ENCODE measurements at regions not wholly inside any gene's neighbourhood (a gene's known extent, or its start where the extent isn't known, plus 50 kb on each side); places are given as distances from the start of the nearest gene placed in this dataset.

DNA sequence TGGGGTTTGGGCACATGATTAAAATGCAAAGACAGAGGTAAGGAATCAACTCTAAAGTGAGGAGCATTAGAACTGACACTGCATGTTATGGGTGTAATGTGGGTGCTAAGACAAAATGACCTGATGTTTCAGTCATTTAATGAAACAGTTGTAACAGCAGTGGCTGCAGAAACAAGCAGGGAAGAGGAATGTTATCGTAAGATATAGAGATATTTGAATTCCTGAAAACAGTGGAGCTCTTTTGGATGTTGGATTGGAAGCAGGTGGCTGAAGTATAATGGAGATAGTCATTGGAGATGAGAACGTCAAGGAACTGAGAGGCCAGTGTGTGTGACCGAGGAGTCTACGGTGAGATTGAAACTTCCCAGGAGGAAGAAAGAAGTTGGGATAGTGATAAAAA is 1065.2 kb downstream of the ZPLD1 start:
- no peak for TF ChIP-seq POLR2A (IDR thresholded peaks at IDR 0.05)
- TF ChIP-seq, protein P1, sequence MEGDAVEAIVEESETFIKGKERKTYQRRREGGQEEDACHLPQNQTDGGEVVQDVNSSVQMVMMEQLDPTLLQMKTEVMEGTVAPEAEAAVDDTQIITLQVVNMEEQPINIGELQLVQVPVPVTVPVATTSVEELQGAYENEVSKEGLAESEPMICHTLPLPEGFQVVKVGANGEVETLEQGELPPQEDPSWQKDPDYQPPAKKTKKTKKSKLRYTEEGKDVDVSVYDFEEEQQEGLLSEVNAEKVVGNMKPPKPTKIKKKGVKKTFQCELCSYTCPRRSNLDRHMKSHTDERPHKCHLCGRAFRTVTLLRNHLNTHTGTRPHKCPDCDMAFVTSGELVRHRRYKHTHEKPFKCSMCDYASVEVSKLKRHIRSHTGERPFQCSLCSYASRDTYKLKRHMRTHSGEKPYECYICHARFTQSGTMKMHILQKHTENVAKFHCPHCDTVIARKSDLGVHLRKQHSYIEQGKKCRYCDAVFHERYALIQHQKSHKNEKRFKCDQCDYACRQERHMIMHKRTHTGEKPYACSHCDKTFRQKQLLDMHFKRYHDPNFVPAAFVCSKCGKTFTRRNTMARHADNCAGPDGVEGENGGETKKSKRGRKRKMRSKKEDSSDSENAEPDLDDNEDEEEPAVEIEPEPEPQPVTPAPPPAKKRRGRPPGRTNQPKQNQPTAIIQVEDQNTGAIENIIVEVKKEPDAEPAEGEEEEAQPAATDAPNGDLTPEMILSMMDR (IDR thresholded peaks at IDR 0.05): no peak
